Nephron progenitor cell (in vitro differentiated cells): ENCODE measurements at regions not wholly inside any gene's neighbourhood (a gene's known extent, or its start where the extent isn't known, plus 50 kb on each side); places are given as distances from the start of the nearest gene placed in this dataset.

Experiments
- DNase-seq: peaks from one replicate; pipeline ENCODE4 v3.0.0; 2021
- H3K27ac Mint-ChIP-seq: 2 replicates; pipeline ENCODE4 v1.8.0; 2021; ENCODE audit warnings: mild to moderate bottlenecking, moderate library complexity, mixed read lengths
- H3K27me3 Mint-ChIP-seq: 2 replicates; pipeline ENCODE4 v1.8.0; 2021; ENCODE audit warnings: mild to moderate bottlenecking, low read depth, mixed read lengths; ENCODE audit not compliant: poor library complexity
- H3K36me3 Mint-ChIP-seq: 2 replicates; pipeline ENCODE4 v1.8.0; 2021; ENCODE audit warnings: low read depth, mixed read lengths
- H3K4me1 Mint-ChIP-seq: 2 replicates; pipeline ENCODE4 v1.8.0; 2021; ENCODE audit warnings: mixed read lengths
- H3K4me3 Mint-ChIP-seq: 2 replicates; pipeline ENCODE4 v1.8.0; 2021; ENCODE audit warnings: mild to moderate bottlenecking, moderate library complexity, mixed read lengths
- H3K9me3 Mint-ChIP-seq: 2 replicates; pipeline ENCODE4 v1.8.0; 2021; ENCODE audit warnings: mild to moderate bottlenecking, moderate library complexity, mixed read lengths
- CTCF ChIP-seq: fragments of 200-600 bp; sonication (generic); IDR thresholded peaks from 2 replicates; pipeline ENCODE4 v1.5.0; 2021; ENCODE audit warnings: antibody characterized with exemption

- TF ChIP-seq CTCF: no peak
- peaks cover 13% of the 10 kb centered on the region for H3K4me1 Mint-ChIP-seq
- no peak overlapping the region for H3K27ac Mint-ChIP-seq
- H3K9me3 Mint-ChIP-seq: peaks cover 4% of the 10 kb centered on the region
- H3K4me3 Mint-ChIP-seq: no peak overlapping the region
- peaks cover 9% of the 10 kb centered on the region for H3K27me3 Mint-ChIP-seq
- H3K36me3 Mint-ChIP-seq: no peaks in the 10 kb centered on the region
- DNase-seq: no peak
These were observed 79.5 kb upstream of the IRF2 start for GRCh38 chr4:184553891-184554290.

GRCh38 chr4:184550476-184550875 is 76.1 kb upstream of the IRF2 start:
- Mint-ChIP-seq H3K27me3 (peaks cover 5% of the 10 kb centered on the region), H3K9me3 (peaks cover 7% of the 10 kb centered on the region), H3K4me1 (peaks cover 19% of the 10 kb centered on the region), H3K27ac (no peak overlapping the region), H3K36me3 (no peaks in the 10 kb centered on the region), H3K4me3 (no peak overlapping the region)
- TF ChIP-seq CTCF: no peak
- no peak for DNase-seq

- no peak for DNase-seq
- Mint-ChIP-seq H3K27ac (no peak overlapping the region), H3K9me3 (peaks cover 7% of the 10 kb centered on the region), H3K36me3 (no peaks in the 10 kb centered on the region), H3K4me1 (peaks cover 11% of the 10 kb centered on the region), H3K4me3 (no peak overlapping the region), H3K27me3 (peaks cover 5% of the 10 kb centered on the region)
- no peak for TF ChIP-seq CTCF
These were observed 74.4 kb upstream of the IRF2 start for GRCh38 chr4:184548648-184549341.

- TF ChIP-seq CTCF: no peak
- peaks cover 5% of the 10 kb centered on the region for H3K27me3 Mint-ChIP-seq
- no peak for DNase-seq
- no peak overlapping the region for H3K27ac Mint-ChIP-seq
- peaks cover 11% of the 10 kb centered on the region for H3K4me1 Mint-ChIP-seq
- no peaks in the 10 kb centered on the region for H3K36me3 Mint-ChIP-seq
- H3K9me3 Mint-ChIP-seq: peaks cover 7% of the 10 kb centered on the region
- H3K4me3 Mint-ChIP-seq: no peak overlapping the region
These were observed 73.9 kb upstream of the IRF2 start for GRCh38 chr4:184548316-184548647.

- peaks cover 11% of the 10 kb centered on the region for H3K4me1 Mint-ChIP-seq
- no peaks in the 10 kb centered on the region for H3K36me3 Mint-ChIP-seq
- TF ChIP-seq CTCF: no peak
- H3K27me3 Mint-ChIP-seq: peaks cover 9% of the 10 kb centered on the region
- H3K4me3 Mint-ChIP-seq: no peak overlapping the region
- DNase-seq: no peak
- no peak overlapping the region for H3K27ac Mint-ChIP-seq
- peaks cover 7% of the 10 kb centered on the region for H3K9me3 Mint-ChIP-seq
These were observed 70.5 kb upstream of the IRF2 start for GRCh38 chr4:184544788-184545409.

GRCh38 chr4:184541907-184542306 is 67.6 kb upstream of the IRF2 start:
- Mint-ChIP-seq H3K4me1 (peaks cover 17% of the 10 kb centered on the region), H3K27ac (no peak overlapping the region), H3K4me3 (no peak overlapping the region), H3K27me3 (peaks cover 4% of the 10 kb centered on the region), H3K9me3 (no peaks in the 10 kb centered on the region), H3K36me3 (no peaks in the 10 kb centered on the region)
- no peak for TF ChIP-seq CTCF
- DNase-seq: no peak
